Pancreas (tissue), 10 donors: ENCODE measurements at regions not wholly inside any gene's neighbourhood (a gene's known extent, or its start where the extent isn't known, plus 50 kb on each side); places are given as distances from the start of the nearest gene placed in this dataset.

Experiments used
- ATAC-seq, 4 donors: fragments of 200-7000 bp; cut with Tn5 transposase; one replicate each; pipeline versions ENCODE4 v1.8.0 to v1.9.1; 2020; ENCODE audit warnings: mild to moderate bottlenecking in 4 of 4, moderate library complexity in 4 of 4
- DNase-seq, 6 donors: peaks; one replicate each; pipeline ENCODE4 v3.0.0-alpha.2; 2020
- FAIRE-seq: peaks from 2 replicates; lab custom pipeline; 2012; peaks lifted over from hg19 to GRCh38; lab: Jason Lieb, UNC
- H3K27ac ChIP-seq, 4 donors: fragments of 200-600 bp; sonication (generic); 1 replicate in 3 of 4; 2 replicates in 1 of 4; pipeline versions ENCODE4 v1.5.0 to v1.8.0; 2020
- H3K27me3 ChIP-seq, 4 donors: fragments of 200-600 bp; one replicate each; pipeline ENCODE4 v1.8.0; 2021
- H3K36me3 ChIP-seq, 3 donors: fragments of 200-600 bp; sonication (generic) in 1 of 3; one replicate each; pipeline versions ENCODE4 v1.5.0 to v1.8.0; 2020 to 2021
- H3K4me1 ChIP-seq, 3 donors: fragments of 200-600 bp; one replicate each; pipeline ENCODE4 v1.8.0; 2021
- H3K4me3 ChIP-seq, 4 donors: fragments of 200-600 bp; sonication (generic) in 2 of 4; one replicate each; pipeline versions ENCODE4 v1.5.0 to v1.8.0; 2020 to 2021
- H3K9me3 ChIP-seq, 4 donors: fragments of 200-600 bp; one replicate each; pipeline ENCODE4 v1.8.0; 2021
- WGBS, 2 donors: extraction: QIAGEN DNeasy Blood & Tissue Kit; methylation state at CpG; one replicate each; pipeline ENCODE4 v1.1.7; 2013; 5-methylcytosine and 5-hydroxymethylcytosine counted together
- intact Hi-C, 3 donors: fragments of 100-400 bp; cut with DNase I; formaldehyde crosslinking; loops; one replicate each; pipeline versions ENCODE4 v1.11.1 to v1.14.2; 2022
- TF ChIP-seq, protein P1 (sequence below), 4 donors: fragments of 200-600 bp; sonication (generic) in 3 of 4; IDR thresholded peaks; one replicate each; pipeline versions ENCODE4 v1.5.0 to v1.8.0; 2021; ENCODE audit warnings: antibody characterized with exemption in 4 of 4
- donor health status: healthy with polysubstance abuse.
- donor health status: DM: no; HTN: no; CAD: no; lungs with moderate emphysema.
- donor health status: DM: no; HTN: no; CAD: no.
- donor health status: control.
- donor health status: control.
- donor health status: Bipolar disorder and iron deficiency.
- donor health status: DM: yes; HTN: yes; CAD: no.
- donor health status: DM: no; HTN: no; CAD: no.
- donor health status: DM: no; HTN: no; CAD: no.
- donor health status: DM: yes; HTN: yes; CAD: no.

DNA sequence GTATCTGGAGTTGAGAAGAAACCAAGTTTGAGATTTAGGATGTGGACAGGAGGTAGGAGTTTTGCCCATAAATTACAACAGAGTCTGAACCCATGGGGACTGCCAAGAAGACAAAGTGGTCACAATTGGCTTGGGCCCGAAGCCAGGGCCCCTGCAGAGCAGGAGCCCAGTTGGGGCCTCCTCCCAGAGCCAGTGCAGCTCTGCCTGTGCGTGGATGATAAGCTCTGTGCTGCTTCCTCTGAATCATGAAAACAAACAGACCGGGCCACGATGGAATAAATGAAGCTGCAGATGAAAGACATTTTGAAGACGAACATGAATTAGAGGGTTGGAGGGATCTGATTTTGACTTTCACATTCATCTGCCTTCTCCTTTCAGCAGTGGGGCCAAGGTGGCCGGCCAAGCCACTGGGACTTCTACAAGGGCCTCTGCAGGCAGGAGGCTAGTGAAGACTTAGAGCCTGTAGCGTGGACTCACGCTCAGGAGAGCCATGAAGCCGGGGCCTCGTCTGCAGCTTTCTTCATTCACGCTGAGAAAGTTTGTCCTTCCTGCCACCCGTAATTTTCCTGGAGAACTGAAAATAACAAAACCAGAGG is 156.8 kb upstream of the LYZL1 start:
- Histone ChIP-seq H3K36me3 (no peaks in the 10 kb centered on the region), H3K9me3 (no peaks in the 10 kb centered on the region), H3K27me3 (no peaks in the 10 kb centered on the region), H3K27ac (no peak overlapping the region), H3K4me3 (no peak overlapping the region), H3K4me1 (no peaks in the 10 kb centered on the region)
- 67 to 68% methylated on average over 12 of the region's 12 CpGs for WGBS, 2 donors
- intact Hi-C loops, result loop anchor here in 1 of 3 donors (5.0 kb wide), 1 partner anchor 455 kb away; the partner anchor contains the start of gene BAMBI
- FAIRE-seq (no peak), DNase-seq (peak in 2 of 6 donors; percentile 24), ATAC-seq (peak in 3 of 4 donors; percentile 23 to 51 (median 43))
- TF ChIP-seq, protein P1, sequence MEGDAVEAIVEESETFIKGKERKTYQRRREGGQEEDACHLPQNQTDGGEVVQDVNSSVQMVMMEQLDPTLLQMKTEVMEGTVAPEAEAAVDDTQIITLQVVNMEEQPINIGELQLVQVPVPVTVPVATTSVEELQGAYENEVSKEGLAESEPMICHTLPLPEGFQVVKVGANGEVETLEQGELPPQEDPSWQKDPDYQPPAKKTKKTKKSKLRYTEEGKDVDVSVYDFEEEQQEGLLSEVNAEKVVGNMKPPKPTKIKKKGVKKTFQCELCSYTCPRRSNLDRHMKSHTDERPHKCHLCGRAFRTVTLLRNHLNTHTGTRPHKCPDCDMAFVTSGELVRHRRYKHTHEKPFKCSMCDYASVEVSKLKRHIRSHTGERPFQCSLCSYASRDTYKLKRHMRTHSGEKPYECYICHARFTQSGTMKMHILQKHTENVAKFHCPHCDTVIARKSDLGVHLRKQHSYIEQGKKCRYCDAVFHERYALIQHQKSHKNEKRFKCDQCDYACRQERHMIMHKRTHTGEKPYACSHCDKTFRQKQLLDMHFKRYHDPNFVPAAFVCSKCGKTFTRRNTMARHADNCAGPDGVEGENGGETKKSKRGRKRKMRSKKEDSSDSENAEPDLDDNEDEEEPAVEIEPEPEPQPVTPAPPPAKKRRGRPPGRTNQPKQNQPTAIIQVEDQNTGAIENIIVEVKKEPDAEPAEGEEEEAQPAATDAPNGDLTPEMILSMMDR (IDR thresholded peaks at IDR 0.05), result no peak

DNA sequence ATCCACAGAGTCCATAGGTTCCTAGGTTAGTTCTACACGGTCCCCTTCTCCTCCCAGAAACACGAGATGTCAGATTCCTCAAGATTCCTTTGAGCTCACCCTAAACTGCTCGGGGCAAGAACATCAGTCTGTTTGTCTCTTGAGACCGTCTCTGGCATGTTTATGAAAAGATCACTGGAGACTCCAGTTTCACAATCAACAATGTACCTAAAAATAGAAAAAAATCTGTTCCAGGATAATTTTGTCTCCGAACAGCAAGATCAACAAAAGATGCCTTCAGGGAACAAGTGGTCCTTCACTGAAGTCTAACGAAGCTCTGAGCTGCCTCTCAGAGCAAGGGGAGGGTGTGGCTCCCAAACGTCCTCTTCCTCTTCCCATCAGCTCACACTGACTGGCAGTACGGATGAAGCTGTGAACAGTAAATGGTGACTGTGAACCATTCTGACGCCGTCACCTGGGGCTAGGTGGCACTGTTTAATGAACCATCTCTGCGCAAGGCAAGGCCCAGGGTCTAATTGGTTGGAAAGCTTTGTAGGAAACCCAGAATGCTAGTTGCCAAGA is 156.2 kb upstream of the LYZL1 start:
- H3K9me3 ChIP-seq, result no peaks in the 10 kb centered on the region
- TF ChIP-seq, protein P1 (IDR thresholded peaks at IDR 0.05), result no peak
- ATAC-seq, result no peak
- WGBS, 2 donors, result 63 to 75% methylated on average over 11 of the region's 11 CpGs
- H3K4me1 ChIP-seq, result no peaks in the 10 kb centered on the region
- FAIRE-seq, result no peak
- intact Hi-C loops, result loop anchor here in 1 of 3 donors (5.0 kb wide), 1 partner anchor 455 kb away; the partner anchor contains the start of gene BAMBI
- no peak overlapping the region for H3K27ac ChIP-seq
- no peaks in the 10 kb centered on the region for H3K27me3 ChIP-seq
- no peak for DNase-seq
- no peaks in the 10 kb centered on the region for H3K36me3 ChIP-seq
- no peak overlapping the region for H3K4me3 ChIP-seq

DNA sequence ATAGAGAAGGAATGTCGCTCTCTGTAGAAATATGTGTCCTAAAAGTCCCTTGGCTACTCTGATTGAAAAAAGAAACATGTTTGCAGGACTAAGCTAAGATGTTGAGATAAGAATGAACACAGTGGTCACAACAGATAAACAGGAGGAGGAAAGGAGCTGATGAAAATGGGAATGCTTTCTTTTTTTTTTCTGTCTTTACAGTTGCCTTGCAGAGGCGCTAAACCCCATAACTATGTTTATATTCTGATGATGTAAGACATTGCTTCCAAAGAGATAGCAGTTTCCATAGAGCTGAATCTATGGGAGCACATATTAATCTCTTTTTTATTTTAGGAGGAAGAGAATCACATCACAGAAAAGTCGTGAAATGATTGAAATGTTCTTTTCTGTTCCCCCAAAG is 153.5 kb upstream of the LYZL1 start:
- Histone ChIP-seq H3K27me3 (no peaks in the 10 kb centered on the region), H3K36me3 (no peaks in the 10 kb centered on the region), H3K27ac (no peak overlapping the region), H3K4me1 (no peaks in the 10 kb centered on the region), H3K4me3 (no peak overlapping the region), H3K9me3 (no peaks in the 10 kb centered on the region)
- FAIRE-seq (no peak), ATAC-seq (no peak), DNase-seq (no peak)
- TF ChIP-seq, protein P1 (IDR thresholded peaks at IDR 0.05), result no peak
- intact Hi-C loops, result no loop called here
- WGBS, 2 donors, result 78 to 80% methylated on average over 3 of the region's 3 CpGs

DNA sequence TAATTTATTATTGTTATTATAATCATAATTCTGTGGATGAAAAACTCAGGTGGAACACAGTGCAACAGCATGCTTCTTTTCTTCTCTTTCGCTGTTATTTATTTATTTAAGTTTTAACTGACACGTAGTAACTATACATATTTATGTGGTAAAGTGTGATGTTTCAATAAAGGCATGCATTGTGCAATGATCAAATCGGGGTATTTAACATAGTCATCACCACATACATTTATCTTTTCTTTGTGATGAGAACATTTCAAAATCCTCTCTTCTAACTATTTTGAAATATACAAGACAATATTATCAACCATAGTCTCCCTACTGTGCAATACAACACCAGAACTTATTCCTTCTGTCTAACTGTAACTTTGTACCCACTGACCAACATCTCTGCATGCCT is 152.5 kb upstream of the LYZL1 start:
- DNase-seq (no peak), ATAC-seq (no peak), FAIRE-seq (no peak)
- H3K27me3 ChIP-seq, result no peaks in the 10 kb centered on the region
- no peaks in the 10 kb centered on the region for H3K36me3 ChIP-seq
- TF ChIP-seq, protein P1 (IDR thresholded peaks at IDR 0.05), result no peak
- intact Hi-C loops, result no loop called here
- H3K9me3 ChIP-seq, result no peaks in the 10 kb centered on the region
- no peak overlapping the region for H3K4me3 ChIP-seq
- WGBS, 2 donors, result 75 to 86% methylated on average over 3 of the region's 3 CpGs
- no peak overlapping the region for H3K27ac ChIP-seq
- peaks cover 0 to 5% (median 0%) of the 10 kb centered on the region in 3 donors for H3K4me1 ChIP-seq

DNA sequence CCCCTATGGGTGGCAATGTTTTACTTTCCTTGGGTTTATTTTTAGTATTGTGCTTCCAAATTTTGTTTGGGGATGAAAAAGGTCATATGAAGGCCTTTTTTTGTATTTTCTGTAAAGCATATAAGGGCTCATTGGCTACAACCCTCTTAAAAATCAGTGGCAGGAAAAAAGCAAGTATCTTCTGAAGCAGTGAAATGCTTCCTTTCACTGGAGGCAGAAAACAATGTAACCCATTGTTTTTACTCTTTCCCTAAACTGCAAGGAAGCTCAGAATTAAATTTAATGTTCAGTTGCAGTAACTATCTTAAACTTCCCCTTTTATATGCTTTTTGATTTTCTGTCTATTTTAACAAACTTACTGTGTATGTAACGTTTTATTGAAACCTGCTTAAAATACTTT is 148.7 kb upstream of the LYZL1 start:
- ATAC-seq (no peak), DNase-seq (no peak), FAIRE-seq (no peak)
- intact Hi-C loops, result no loop called here
- TF ChIP-seq, protein P1 (IDR thresholded peaks at IDR 0.05), result no peak
- WGBS, 2 donors, result 16 to 28% methylated on average over 1 of the region's 1 CpG
- Histone ChIP-seq H3K36me3 (no peaks in the 10 kb centered on the region), H3K4me3 (no peak overlapping the region), H3K9me3 (no peaks in the 10 kb centered on the region), H3K27me3 (no peaks in the 10 kb centered on the region), H3K4me1 (peaks cover 0 to 13% (median 7%) of the 10 kb centered on the region in 3 donors), H3K27ac (no peak overlapping the region)
